HFFc6 (cell line): ENCODE measurements at regions not wholly inside any gene's neighbourhood (a gene's known extent, or its start where the extent isn't known, plus 50 kb on each side); places are given as distances from the start of the nearest gene placed in this dataset.
"Not testable (repeated sequence)": the region's sequence is repeated elsewhere in the genome, so short reads cannot be mapped to it uniquely, and the experiment has no call there.

ENCODE experiments used
- DNase-seq: peaks from one replicate; pipeline ENCODE4 v3.0.0-alpha.2; 2018
- H3K27ac Mint-ChIP-seq: 2 replicates; pipeline ENCODE4 v1.8.0; 2020; ENCODE audit warnings: mild to moderate bottlenecking, mixed read lengths
- H3K27me3 Mint-ChIP-seq: 2 replicates; pipeline ENCODE4 v1.8.0; 2021; ENCODE audit warnings: mild to moderate bottlenecking, moderate library complexity, mixed read lengths; ENCODE audit not compliant: insufficient read depth
- H3K36me3 Mint-ChIP-seq: 2 replicates; pipeline ENCODE4 v1.8.0; 2021; ENCODE audit warnings: low read depth, mixed read lengths
- H3K4me1 Mint-ChIP-seq: 2 replicates; pipeline ENCODE4 v1.8.0; 2020; ENCODE audit warnings: low read depth, mixed read lengths
- H3K4me3 Mint-ChIP-seq: 2 replicates; pipeline ENCODE4 v1.8.0; 2020; ENCODE audit warnings: mild to moderate bottlenecking, moderate library complexity, mixed read lengths
- H3K9me3 Mint-ChIP-seq: 2 replicates; pipeline ENCODE4 v1.8.0; 2020; ENCODE audit warnings: mild to moderate bottlenecking, mixed read lengths
- CTCF ChIP-seq: fragments of 200-600 bp; sonication (generic); IDR thresholded peaks from 2 replicates; pipeline ENCODE4 v1.5.0; 2021; ENCODE audit warnings: antibody characterized with exemption, mild to moderate bottlenecking

- Mint-ChIP-seq H3K9me3 (peaks cover 47% of the 10 kb centered on the region), H3K4me1 (no peaks in the 10 kb centered on the region), H3K4me3 (no peak overlapping the region), H3K27me3 (no peaks in the 10 kb centered on the region; the same call in 1 of the 2 replicates), H3K36me3 (no peaks in the 10 kb centered on the region), H3K27ac (no peak overlapping the region)
- no peak for TF ChIP-seq CTCF
- no peak for DNase-seq
Observed at GRCh38 chr4:9600246-9600645, 156.0 kb downstream of the DEFB131A start.

- H3K27me3 Mint-ChIP-seq: no peaks in the 10 kb centered on the region; the same call in 1 of the 2 replicates
- no peak overlapping the region for H3K27ac Mint-ChIP-seq
- DNase-seq: no peak
- no peaks in the 10 kb centered on the region for H3K36me3 Mint-ChIP-seq
- no peaks in the 10 kb centered on the region for H3K4me1 Mint-ChIP-seq
- peaks cover 32% of the 10 kb centered on the region for H3K9me3 Mint-ChIP-seq
- no peak for TF ChIP-seq CTCF
- no peak overlapping the region for H3K4me3 Mint-ChIP-seq
Observed at GRCh38 chr4:9602389-9602914, 158.2 kb downstream of the DEFB131A start.

- Mint-ChIP-seq H3K9me3 (peaks cover 33% of the 10 kb centered on the region), H3K27ac (peak overlapping the region; percentile 60; the same call in 1 of the 2 replicates), H3K4me3 (peak overlapping the region; percentile 73)
- not testable (repeated sequence) for H3K36me3 Mint-ChIP-seq, H3K4me1 Mint-ChIP-seq, DNase-seq, H3K27me3 Mint-ChIP-seq
Observed at GRCh38 chr4:9604031-9604892, 160.0 kb downstream of the DEFB131A start.

GRCh38 chr4:9604893-9605190 is 160.6 kb downstream of the DEFB131A start:
- not testable (repeated sequence) for H3K4me1 Mint-ChIP-seq, H3K36me3 Mint-ChIP-seq, DNase-seq, H3K27me3 Mint-ChIP-seq, H3K27ac Mint-ChIP-seq
- H3K4me3 Mint-ChIP-seq: peak overlapping the region; percentile 73
- H3K9me3 Mint-ChIP-seq: peaks cover 33% of the 10 kb centered on the region

GRCh38 chr4:9608300-9608699 is 164.1 kb downstream of the DEFB131A start:
- no peaks in the 10 kb centered on the region for H3K36me3 Mint-ChIP-seq
- no peak overlapping the region for H3K4me3 Mint-ChIP-seq
- H3K27ac Mint-ChIP-seq: no peak overlapping the region
- DNase-seq: no peak
- peaks cover 32% of the 10 kb centered on the region for H3K9me3 Mint-ChIP-seq
- TF ChIP-seq CTCF: no peak
- H3K27me3 Mint-ChIP-seq: no peaks in the 10 kb centered on the region; the same call in 1 of the 2 replicates
- no peaks in the 10 kb centered on the region for H3K4me1 Mint-ChIP-seq

- not testable (repeated sequence) for H3K4me3 Mint-ChIP-seq, DNase-seq, H3K36me3 Mint-ChIP-seq, H3K27ac Mint-ChIP-seq, H3K4me1 Mint-ChIP-seq, H3K27me3 Mint-ChIP-seq
- peaks cover 32% of the 10 kb centered on the region for H3K9me3 Mint-ChIP-seq
Observed at GRCh38 chr4:9610321-9610720, 166.1 kb downstream of the DEFB131A start.

- Mint-ChIP-seq H3K27ac (no peak overlapping the region), H3K27me3 (no peaks in the 10 kb centered on the region; the same call in 1 of the 2 replicates), H3K4me1 (no peaks in the 10 kb centered on the region), H3K36me3 (no peaks in the 10 kb centered on the region), H3K4me3 (no peak overlapping the region), H3K9me3 (peaks cover 32% of the 10 kb centered on the region)
- no peak for TF ChIP-seq CTCF
- no peak for DNase-seq
Observed at GRCh38 chr4:9611101-9611500, 166.9 kb downstream of the DEFB131A start.

- DNase-seq, H3K36me3 Mint-ChIP-seq, H3K4me1 Mint-ChIP-seq, H3K27ac Mint-ChIP-seq, H3K27me3 Mint-ChIP-seq, H3K4me3 Mint-ChIP-seq: not testable (repeated sequence)
- H3K9me3 Mint-ChIP-seq: peaks cover 45% of the 10 kb centered on the region
Observed at GRCh38 chr4:9636411-9636810, 145.0 kb upstream of the DRD5 start.
